GM13977 (cell line): ENCODE measurements at regions not wholly inside any gene's neighbourhood (a gene's known extent, or its start where the extent isn't known, plus 50 kb on each side); places are given as distances from the start of the nearest gene placed in this dataset.

Experiments used
- DNase-seq: peaks from one replicate; pipeline ENCODE4 v3.0.0; 2012; ENCODE audit warnings: low spot score
- in situ Hi-C: fragments of 300-500 bp; cut with MboI; formaldehyde crosslinking; loops from one replicate; pipeline ENCODE4 v1.12.0; 2022; ENCODE audit warnings: low sequenced_read_pairs, low pct_unique_long_range_greater_than_20kb, mixed read lengths, inconsistent platforms; ENCODE audit not compliant: unreplicated experiment
- TF ChIP-seq, protein P1 (sequence below): IDR thresholded peaks from 2 replicates; pipeline ENCODE4 v1.5.1; 2012; ENCODE audit warnings: mild to moderate bottlenecking, control low read depth; ENCODE audit not compliant: insufficient read depth; ENCODE audit errors: extremely low read depth, missing control alignments

DNA sequence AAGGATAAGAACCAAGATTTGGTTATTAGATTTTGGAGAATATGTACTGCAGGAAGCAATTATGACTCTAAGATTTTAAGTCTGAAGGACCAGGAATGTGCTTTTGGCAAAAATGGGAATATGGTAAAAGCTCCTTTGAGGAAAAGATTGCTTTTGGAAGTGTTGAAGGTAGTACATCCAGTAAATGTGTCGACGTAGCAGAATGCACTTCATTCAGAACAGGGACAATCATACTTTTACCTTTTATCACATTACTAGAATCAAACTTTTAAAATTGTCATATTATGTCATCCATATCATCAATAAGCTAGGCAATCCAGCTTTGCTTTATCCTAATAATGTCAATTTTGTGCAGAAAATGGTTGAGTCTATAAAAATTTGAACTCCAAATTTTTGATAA lies 74.3 kb upstream of the MSTN start:
- TF ChIP-seq, protein P1, sequence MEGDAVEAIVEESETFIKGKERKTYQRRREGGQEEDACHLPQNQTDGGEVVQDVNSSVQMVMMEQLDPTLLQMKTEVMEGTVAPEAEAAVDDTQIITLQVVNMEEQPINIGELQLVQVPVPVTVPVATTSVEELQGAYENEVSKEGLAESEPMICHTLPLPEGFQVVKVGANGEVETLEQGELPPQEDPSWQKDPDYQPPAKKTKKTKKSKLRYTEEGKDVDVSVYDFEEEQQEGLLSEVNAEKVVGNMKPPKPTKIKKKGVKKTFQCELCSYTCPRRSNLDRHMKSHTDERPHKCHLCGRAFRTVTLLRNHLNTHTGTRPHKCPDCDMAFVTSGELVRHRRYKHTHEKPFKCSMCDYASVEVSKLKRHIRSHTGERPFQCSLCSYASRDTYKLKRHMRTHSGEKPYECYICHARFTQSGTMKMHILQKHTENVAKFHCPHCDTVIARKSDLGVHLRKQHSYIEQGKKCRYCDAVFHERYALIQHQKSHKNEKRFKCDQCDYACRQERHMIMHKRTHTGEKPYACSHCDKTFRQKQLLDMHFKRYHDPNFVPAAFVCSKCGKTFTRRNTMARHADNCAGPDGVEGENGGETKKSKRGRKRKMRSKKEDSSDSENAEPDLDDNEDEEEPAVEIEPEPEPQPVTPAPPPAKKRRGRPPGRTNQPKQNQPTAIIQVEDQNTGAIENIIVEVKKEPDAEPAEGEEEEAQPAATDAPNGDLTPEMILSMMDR: no peak
- in situ Hi-C loops: no loop called here

DNA sequence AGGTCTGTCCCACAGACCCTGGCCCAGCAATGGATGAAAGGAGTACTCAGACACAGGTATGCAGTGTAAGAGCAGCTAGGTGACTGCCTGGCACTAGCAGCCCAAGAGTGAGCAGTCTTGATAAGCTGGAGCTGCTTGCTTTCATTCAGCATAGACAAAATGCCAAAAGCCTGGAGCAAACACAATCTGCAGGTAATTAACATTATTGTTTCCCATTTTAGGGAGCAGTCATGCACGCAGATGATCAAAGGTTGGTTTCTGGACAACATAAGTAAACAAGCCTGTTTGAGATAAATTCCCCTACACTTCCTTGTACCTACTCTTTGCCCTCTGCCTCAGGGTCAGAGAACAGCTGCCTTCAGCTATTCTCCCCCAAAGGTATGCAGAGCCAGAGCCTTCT lies 73.7 kb upstream of the MSTN start:
- in situ Hi-C loops: no loop called here
- no peak for DNase-seq
- TF ChIP-seq, protein P1: no peak

More for the DNA sequence above, 74.3 kb upstream of the MSTN start:
- DNase-seq: no peak

DNA sequence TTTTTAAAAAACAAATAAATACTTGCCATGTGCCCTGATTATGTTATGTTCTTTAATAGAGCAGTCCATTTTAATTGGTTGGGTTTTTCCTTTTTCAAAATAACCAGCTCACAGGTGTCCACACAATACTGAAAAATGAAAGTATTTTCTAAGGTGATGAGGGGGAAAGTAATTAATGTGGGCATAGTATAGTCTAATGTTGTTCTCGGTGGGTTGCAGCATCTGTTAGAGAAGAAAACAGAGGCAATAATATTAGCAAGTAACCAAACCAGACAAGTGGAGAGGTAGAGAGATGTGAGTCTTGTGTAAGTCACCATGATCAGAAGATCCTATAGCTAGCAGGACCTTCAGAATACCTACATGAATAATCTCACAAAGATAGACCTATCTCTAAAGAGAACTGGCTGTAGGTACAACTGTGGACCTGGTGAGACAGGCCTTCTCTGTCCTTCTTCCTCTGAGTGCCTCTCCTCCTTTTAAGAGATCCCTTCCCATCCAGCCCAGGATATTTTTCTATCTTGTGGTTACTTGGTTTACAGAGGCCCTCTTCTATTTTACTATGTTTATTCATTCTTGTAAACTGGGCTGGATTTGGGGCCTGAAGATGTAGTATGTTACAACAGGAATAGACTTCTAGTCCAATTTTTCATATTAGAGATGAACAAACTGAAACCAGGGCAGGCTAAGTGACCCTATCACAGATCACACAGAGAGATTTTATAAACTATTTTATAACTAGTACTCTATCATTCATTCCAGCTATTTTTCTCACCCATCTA lies 67.1 kb upstream of the MSTN start:
- DNase-seq: no peak
- TF ChIP-seq, protein P1: no peak
- in situ Hi-C loops: no loop called here

DNA sequence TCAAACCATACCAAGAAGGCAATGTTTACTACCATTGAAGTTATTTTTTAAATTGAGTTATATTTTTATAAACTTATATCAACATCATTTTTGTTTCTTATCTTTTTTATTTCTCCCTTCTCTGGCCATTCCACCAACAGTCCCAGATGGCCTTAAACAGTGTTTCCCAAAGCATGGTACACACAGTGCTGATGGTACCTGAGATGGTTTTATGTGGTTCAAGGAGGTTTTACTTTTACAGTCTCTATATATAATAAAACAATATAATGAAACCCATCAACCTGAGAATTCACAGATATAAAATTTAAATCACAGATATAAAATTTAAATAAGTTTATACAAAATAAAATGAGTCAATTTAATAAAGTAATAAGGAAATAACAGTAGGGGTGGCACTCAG lies 65.1 kb upstream of the MSTN start:
- DNase-seq: no peak
- in situ Hi-C loops: no loop called here
- TF ChIP-seq, protein P1: no peak

DNA sequence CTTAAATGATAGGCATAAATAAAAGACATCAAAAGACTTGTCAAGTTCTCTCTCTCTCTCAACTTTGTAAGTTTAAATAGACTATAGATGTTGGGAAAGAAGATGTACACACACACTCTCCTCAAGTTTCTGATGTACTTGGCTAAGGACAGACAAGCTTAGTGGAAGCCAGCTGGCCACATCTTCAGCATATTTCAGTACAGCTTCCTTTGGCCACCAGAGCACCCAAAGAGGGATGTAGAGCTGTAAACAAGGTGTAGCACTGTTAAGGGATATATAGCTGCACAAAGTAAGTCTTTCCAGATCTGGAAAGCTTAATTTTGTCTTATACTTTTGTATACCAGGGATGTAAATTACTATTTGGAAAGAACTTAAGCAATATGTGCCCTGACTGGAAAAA lies 64.3 kb upstream of the MSTN start:
- TF ChIP-seq, protein P1: no peak
- no peak for DNase-seq
- in situ Hi-C loops: no loop called here

DNA sequence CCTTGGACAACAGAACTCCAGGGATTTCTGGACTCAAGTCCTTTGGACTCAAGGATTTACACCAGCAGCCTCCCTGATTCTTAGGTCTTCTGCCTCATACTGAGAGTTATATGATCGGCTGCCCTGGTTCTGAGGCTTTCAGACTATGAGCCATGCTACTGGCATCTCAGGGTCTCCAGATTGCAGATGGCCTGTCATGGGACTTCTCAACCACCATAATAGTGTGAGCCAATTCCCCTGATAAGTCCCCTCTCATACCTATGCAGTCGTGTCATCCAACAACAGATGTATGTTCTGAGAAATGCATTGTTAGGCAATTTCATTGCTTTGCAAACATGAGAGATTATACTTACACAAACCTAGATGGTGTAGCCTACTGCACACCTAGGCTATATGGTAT lies 61.4 kb upstream of the MSTN start:
- TF ChIP-seq, protein P1: no peak
- in situ Hi-C loops: no loop called here
- DNase-seq: no peak
